Stimulated activated CD4-positive, alpha-beta T cell treated with anti-CD3 and anti-CD28 coated beads, Interleukin-12 subunit alpha, Interleukin-12 subunit beta, amount 100 ng/mL, for 24 hours (primary cell): ENCODE measurements at regions not wholly inside any gene's neighbourhood (a gene's known extent, or its start where the extent isn't known, plus 50 kb on each side); places are given as distances from the start of the nearest gene placed in this dataset.

ENCODE experiments used
- DNase-seq, 2 experiments: peaks; one replicate each; pipeline ENCODE4 v3.0.0-alpha.2; 2020; ENCODE audit warnings: low read depth in 2 of 2

GRCh38 chr5:114152656-114153360, 209.1 kb upstream of the KCNN2 start:
- DNase-seq, result no peak

GRCh38 chr5:114153392-114153791, 208.5 kb upstream of the KCNN2 start:
- DNase-seq, result no peak

DNA sequence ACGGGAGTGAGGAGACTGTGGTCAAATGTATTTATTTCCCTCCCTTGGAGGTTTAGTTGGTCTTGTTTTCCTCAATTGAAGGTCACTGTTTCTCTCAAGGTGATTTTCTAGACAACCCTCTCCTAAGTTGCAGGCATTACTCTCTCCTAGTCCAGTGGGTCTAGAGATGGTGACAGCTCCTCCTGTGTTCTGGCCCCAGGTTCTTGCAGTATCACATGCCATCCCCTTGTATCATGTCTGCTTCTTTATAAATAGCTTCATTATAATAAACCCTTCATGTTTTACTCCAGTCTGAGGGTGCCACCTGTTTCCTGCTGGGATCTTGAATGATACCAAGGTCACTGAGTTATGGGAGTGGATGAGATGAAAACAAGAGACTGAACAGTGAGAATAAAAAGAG, 208.0 kb upstream of the KCNN2 start:
- no peak for DNase-seq

- no peak for DNase-seq
These were observed 195.8 kb upstream of the KCNN2 start for GRCh38 chr5:114166081-114166480.

DNA sequence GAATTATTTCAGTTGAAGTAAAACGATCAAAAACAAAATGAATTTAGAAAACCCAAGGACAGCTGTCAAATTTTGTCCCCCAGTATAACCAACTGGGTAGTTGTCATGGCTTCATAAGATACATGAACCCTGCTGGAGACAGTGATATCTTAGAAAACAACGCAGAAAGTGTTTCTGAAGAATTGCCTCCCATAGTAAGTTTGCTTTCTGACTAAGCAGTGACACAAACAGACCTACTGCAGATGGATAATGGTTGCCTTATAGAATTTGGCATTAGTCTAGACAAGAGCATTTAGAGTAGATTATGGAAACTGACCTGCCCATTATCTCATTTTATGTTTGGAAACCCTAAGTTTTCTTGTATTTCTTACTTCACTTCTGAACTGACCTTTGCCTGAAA, 187.7 kb upstream of the KCNN2 start:
- DNase-seq, result no peak

DNA sequence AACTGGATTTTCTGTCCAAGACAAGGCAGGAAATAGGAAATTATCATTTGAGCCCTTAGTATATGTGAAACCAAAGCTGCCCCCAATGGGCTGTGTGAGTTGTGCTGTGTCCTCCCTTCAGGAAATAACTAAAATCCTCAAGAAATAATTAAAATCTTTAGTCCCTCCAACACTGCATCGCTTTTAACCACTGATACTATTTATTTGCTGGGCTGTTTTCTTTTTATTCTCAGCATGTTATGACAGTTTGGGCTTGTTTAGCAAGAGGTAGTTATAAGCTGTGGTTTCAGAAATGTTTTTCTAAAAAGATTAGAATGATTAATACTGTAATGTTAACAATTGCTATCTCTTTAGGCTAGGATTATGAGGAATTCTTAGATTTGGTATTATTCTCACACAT, 187.0 kb upstream of the KCNN2 start:
- DNase-seq, result no peak

DNA sequence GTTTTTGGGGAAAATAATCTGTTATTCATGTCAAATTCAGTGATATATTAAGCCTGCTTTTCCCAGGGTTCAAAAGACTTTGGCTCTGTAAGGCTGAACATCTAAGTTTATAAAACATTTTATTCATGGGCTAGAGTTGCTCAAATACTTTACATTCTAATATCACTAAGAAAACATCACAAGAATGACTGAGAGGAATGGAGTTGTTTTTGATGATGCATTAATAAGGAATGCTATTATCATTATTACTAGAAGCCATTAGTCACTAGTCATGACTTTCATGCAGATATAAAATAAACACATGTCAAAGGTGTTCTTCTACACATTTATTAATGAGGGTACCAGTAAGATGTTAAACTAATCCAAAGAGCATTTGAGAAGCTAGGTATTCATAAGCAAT, 185.5 kb upstream of the KCNN2 start:
- DNase-seq, result no peak

- DNase-seq, result no peak
These were observed 182.7 kb upstream of the KCNN2 start for GRCh38 chr5:114179134-114179533.

DNA sequence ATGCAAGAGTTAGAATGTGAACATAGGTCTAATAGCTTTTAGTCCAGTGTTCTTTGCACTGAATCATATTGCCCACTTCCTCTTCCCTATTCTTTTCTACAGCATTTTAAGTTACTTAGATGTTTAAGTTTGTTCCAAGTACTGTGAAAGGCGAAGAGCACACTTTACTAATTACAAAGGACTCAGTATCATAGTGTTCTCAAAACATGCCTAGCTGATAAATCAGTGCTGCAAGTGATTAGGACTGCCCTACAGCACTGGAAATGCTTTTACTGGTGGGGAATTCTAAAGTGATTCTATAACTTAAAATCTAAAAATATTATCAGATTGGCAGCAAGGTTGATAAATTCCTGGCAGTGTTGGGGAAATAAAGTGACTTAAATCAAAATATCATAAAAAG, 177.9 kb upstream of the KCNN2 start:
- DNase-seq, result no peak

DNA sequence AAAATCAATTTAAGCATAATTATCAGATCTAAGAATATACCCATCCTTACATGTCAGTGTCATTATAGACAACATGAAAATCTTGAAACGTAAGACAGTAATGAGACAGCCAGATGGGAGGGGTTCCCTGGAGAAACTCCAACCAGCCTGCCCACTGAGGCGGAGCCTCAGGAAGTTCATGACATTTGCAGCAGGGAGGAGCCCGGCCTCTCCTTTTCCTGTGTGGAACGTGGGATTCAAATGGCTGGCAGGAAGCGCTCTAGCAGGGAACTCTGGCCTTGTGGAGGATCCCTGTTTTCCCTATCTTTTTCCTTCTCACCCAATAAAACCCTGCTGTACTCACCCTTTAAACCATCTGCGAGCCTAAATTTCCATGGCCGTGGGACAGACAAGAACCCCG, 176.6 kb upstream of the KCNN2 start:
- no peak for DNase-seq

DNA sequence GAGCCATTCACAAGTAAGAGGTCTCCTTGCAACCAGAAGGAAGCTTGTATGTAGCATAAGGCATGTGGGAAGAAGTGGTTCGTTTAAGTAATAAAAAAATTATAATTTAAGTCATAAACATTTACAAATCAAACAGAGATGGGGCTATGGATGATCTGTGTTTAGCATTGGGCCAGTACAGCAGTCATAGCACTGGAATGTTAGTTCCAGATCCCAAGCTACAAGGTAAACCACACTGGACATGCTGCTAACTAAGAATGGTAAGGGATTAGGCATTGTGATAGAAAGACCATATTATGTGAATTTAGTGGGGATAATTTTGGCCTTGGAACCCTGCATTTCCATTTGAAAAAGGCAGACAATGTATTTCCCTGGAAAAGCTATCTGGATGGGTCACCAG, 170.4 kb upstream of the KCNN2 start:
- no peak for DNase-seq

DNA sequence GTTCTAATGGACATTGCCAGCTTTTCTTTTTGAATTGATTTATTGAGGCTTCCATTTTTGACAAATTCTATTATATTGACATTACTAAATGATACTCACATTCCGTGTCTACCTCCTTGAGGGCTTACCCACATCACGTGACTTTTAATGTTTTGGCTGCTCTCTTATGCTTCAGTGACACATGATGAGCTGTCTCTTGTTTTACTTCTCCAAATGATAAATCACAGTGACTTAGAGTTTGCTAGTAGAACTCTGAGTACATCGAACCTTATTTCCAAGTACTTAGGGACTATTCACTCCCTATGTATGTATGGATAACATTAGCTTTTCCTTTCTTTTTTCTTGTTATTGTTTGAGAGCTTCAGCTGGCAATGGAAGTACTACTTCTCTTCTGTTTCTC, 169.8 kb upstream of the KCNN2 start:
- no peak for DNase-seq

GRCh38 chr5:114201332-114201731, 160.5 kb upstream of the KCNN2 start:
- no peak for DNase-seq

DNA sequence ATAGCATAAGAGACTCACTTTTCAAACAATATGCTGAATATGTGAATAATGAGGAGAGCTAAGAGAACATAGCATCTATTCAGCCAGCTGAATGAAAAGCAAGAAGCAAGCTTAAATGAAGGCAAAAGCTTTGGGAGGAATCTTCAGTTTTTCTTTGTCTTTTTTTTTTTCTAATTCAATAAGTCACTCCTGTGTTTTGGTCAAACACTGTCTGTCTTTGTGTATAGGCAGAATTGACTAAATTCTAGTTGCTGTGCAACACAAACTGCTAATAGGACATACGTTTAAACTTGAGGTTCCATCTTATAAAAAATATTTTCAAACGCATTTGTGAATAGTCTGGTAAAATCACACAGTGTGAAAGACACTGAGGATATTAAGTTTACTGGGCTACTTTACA, 156.9 kb upstream of the KCNN2 start:
- DNase-seq, result no peak

DNA sequence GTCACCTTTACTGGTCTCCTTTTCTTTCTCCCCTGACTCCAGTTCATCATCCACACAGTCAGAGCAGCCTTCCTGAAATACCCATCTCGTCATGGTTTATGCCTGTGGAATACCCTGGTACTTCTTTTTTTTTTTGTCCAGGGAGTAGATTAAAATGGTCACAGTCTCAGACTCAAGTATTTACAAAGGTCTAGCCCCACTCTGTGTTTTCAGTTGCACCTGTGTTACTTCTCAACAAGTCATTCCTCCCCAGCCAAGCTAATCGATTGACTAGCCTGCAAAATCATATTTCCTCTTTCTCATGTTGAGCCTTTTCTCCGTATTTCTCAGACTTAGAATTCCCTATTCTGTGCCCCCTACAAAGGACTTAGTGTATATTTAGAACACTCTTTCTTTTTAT, 155.2 kb upstream of the KCNN2 start:
- no peak for DNase-seq

- no peak for DNase-seq
These were observed 154.3 kb upstream of the KCNN2 start for GRCh38 chr5:114207615-114208014.

DNA sequence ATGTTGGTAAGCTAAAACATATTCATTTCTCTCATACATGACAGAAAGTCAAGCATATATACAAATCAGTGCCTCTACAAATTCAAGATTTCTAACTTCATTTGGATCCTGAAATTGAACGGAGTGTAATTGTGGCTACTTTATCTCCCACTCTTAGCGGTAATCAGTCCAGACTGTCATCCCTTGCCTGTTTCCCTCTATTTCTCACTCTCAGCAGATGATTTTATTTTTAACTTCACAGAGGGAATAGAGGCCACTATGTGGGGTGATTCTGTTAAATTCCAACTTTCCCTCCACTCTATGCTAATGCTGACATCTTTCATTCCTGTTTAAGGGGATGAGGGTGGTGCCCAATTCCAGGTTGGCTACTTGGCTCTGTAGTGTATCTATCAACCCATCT, 153.8 kb upstream of the KCNN2 start:
- no peak for DNase-seq

- no peak for DNase-seq
These were observed 153.3 kb upstream of the KCNN2 start for GRCh38 chr5:114208588-114208987.

- no peak for DNase-seq
These were observed 151.2 kb upstream of the KCNN2 start for GRCh38 chr5:114210662-114211061.

GRCh38 chr5:114221807-114222206, 140.1 kb upstream of the KCNN2 start:
- DNase-seq, result no peak

- no peak for DNase-seq
These were observed 138.0 kb upstream of the KCNN2 start for GRCh38 chr5:114223866-114224265.

GRCh38 chr5:114237766-114238165, 124.1 kb upstream of the KCNN2 start:
- DNase-seq, result no peak

DNA sequence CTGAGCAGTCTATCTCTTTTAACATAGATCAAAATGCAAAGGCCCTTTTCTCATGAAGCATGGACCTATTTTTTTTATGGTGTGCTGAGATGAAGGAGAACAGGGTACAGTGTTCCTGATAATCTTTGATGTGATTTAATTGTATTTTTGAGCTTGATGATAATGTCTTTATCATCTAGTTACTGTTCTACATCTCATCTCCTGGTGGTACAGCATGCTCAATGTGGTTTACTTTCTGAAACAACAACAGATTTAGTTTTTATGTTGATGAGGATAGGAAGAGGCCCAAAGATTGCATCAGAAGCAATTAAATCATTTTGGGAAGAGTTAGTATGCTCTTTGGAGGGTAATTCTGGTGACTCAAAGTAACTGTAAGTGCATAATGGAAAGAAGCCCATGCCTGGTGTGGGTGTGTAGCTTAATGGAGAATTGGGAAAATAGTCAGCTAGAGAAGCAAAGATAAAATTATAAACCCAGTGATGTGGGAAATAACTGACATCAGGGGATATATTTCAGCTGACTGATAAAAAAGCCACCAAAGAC, 123.0 kb upstream of the KCNN2 start:
- no peak for DNase-seq
